Naive thymus-derived CD4-positive, alpha-beta T cell (primary cell): ENCODE measurements at regions not wholly inside any gene's neighbourhood (a gene's known extent, or its start where the extent isn't known, plus 50 kb on each side); places are given as distances from the start of the nearest gene placed in this dataset.
"Not testable (repeated sequence)": the region's sequence is repeated elsewhere in the genome, so short reads cannot be mapped to it uniquely, and the experiment has no call there.

Experiments used
- ATAC-seq: fragments of 150-1000 bp; cut with Tn5 transposase; 2 replicates; pipeline ENCODE4 v1.10.0; 2021; ENCODE audit warnings: mild to moderate bottlenecking, moderate library complexity
- CTCF ChIA-PET: fragments of 350-600 bp; sonication (Branson Sonifier 250); formaldehyde crosslinking; loops from one replicate; lab custom pipeline; 2021; ENCODE audit warnings: antibody characterized with exemption; lab: Charles Lee
- POLR2A ChIA-PET: fragments of 350-600 bp; sonication (Branson Sonifier 250); formaldehyde crosslinking; loops from one replicate; lab custom pipeline; 2021; ENCODE audit warnings: antibody characterized with exemption, inconsistent platforms; lab: Charles Lee
- DNase-seq, 9 donors: peaks; one replicate each; pipeline versions ENCODE4 v3.0.0 to v3.0.0-alpha.2; 2020 to 2022; ENCODE audit warnings: mixed read lengths in 1 of 9
- H3K27ac ChIP-seq: one replicate; pipeline ENCODE4 v1.7.0; 2013; ENCODE audit warnings: mild to moderate bottlenecking, low read depth, low read length, moderate library complexity
- H3K27me3 ChIP-seq, 2 donors: one replicate each; pipeline ENCODE4 v1.7.0; 2013; ENCODE audit warnings: low read length in 2 of 2, mild to moderate bottlenecking in 2 of 2, moderate library complexity in 2 of 2; ENCODE audit not compliant: control insufficient read depth in 2 of 2, insufficient read depth in 2 of 2
- H3K36me3 ChIP-seq, 3 experiments: 1 replicate in 2 of 3; 2 replicates in 1 of 3; pipeline ENCODE4 v1.7.0; 2013; ENCODE audit warnings: low read length in 3 of 3, mild to moderate bottlenecking in 3 of 3, moderate library complexity in 1 of 3; ENCODE audit not compliant: insufficient read depth in 3 of 3, control insufficient read depth in 2 of 3
- H3K4me1 ChIP-seq, 2 donors: one replicate each; pipeline ENCODE4 v1.7.0; 2013; ENCODE audit warnings: low read length in 2 of 2, mild to moderate bottlenecking in 2 of 2, moderate library complexity in 1 of 2; ENCODE audit not compliant: control insufficient read depth in 2 of 2, insufficient read depth in 2 of 2
- H3K4me3 ChIP-seq: 2 replicates; pipeline ENCODE4 v1.7.0; 2013; ENCODE audit warnings: mild to moderate bottlenecking, low read length
- H3K9me3 ChIP-seq, 3 experiments: 1 replicate in 2 of 3; 2 replicates in 1 of 3; pipeline ENCODE4 v1.7.0; 2013; ENCODE audit warnings: low read length in 3 of 3; ENCODE audit not compliant: control insufficient read depth in 2 of 3
- H3K27ac Mint-ChIP-seq, 9 donors: one replicate each; pipeline ENCODE4 v1.8.0; 2020 to 2022; ENCODE audit warnings: mixed read lengths in 9 of 9, mild to moderate bottlenecking in 8 of 9, moderate library complexity in 5 of 9, inconsistent platforms in 2 of 9
- H3K27me3 Mint-ChIP-seq, 5 donors: one replicate each; pipeline ENCODE4 v1.8.0; 2021 to 2022; ENCODE audit warnings: mixed read lengths in 5 of 5, mild to moderate bottlenecking in 1 of 5
- H3K36me3 Mint-ChIP-seq, 5 donors: one replicate each; pipeline ENCODE4 v1.8.0; 2020 to 2022; ENCODE audit warnings: mixed read lengths in 5 of 5, mild to moderate bottlenecking in 3 of 5, inconsistent platforms in 1 of 5
- H3K4me1 Mint-ChIP-seq, 7 donors: one replicate each; pipeline ENCODE4 v1.8.0; 2020 to 2022; ENCODE audit warnings: mixed read lengths in 7 of 7, mild to moderate bottlenecking in 3 of 7, inconsistent platforms in 1 of 7
- H3K4me3 Mint-ChIP-seq, 10 donors: one replicate each; pipeline ENCODE4 v1.8.0; 2020 to 2022; ENCODE audit warnings: mild to moderate bottlenecking in 10 of 10, mixed read lengths in 10 of 10, moderate library complexity in 6 of 10, inconsistent platforms in 2 of 10
- H3K9me3 Mint-ChIP-seq, 11 donors: one replicate each; pipeline ENCODE4 v1.8.0; 2020 to 2022; ENCODE audit warnings: mixed read lengths in 11 of 11, mild to moderate bottlenecking in 4 of 11, inconsistent platforms in 1 of 11, moderate library complexity in 1 of 11
- intact Hi-C, 2 donors: fragments of 100-400 bp; cut with micrococcal nuclease; formaldehyde crosslinking; loops; one replicate each; pipeline ENCODE4 v1.15.1; 2023

DNA sequence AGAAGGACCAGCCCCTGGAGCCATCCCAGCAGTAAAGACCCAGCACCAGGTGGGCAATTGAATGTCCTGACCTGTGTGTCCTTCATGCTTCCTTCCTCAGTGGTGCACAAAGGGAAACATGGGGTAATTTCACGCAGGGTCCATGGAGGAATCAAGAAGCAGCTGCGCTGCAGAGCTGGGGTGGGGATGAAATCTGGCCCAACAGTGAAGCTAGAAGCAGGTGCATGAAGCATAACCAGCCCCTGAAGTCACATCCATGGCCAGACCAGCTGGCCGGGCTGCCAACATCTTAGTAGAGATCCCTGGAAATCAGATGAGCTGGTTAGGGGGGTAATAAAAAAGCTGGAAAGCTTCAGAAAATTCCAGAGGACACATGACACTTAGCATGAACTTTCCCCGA, 646.7 kb upstream of the DEFB115 start:
- no peak overlapping the region for H3K27ac ChIP-seq
- H3K27ac Mint-ChIP-seq, result no peak overlapping the region

DNA sequence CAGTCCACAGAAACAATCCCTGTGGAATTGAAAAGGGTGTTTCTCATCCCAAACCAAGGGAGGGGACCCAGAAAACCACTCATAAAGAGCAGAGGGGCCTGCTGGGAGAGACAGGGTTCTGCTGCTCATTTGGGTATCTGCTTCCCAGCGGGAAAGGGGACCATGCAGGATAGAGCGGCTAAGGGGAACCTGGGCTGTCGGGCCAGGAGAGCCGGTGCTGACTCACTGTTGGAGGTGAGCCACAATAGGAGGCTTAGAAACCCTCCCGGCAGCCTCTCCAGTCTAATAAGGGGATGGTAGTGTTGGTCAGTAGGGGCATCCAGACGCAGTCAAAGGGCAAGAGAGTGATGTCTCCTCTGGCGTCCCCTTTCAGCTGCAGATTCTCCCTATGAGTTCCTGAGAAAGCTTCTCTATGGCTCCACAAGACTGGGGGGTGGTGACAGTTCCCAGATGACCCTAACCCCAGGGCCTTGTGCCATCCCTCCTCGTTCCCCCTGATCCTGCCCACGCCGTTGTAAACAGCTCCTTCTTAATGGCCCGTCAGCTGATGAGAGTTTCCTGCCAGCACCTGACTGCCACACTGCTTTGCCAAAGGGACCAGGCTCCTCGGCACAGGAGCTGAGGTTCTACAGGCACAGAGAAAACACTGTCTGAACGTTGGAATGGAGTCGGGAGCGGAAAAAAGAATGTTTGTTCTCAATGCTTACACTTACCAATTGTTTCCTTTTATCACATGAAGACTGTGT, 646.1 kb upstream of the DEFB115 start:
- Mint-ChIP-seq H3K27me3 (no peaks in the 10 kb centered on the region), H3K4me1 (peaks cover 0 to 3% (median 0%) of the 10 kb centered on the region in 7 donors), H3K4me3 (no peak overlapping the region), H3K9me3 (peaks cover 0 to 54% (median 12%) of the 10 kb centered on the region in 11 donors), H3K36me3 (peaks cover 0 to 4% (median 0%) of the 10 kb centered on the region in 5 donors), H3K27ac (no peak overlapping the region)
- CTCF ChIA-PET, result no interaction called here
- H3K9me3 ChIP-seq, result peaks cover 0 to 6% (median 0%) of the 10 kb centered on the region in 3 experiments
- no peaks in the 10 kb centered on the region for H3K36me3 ChIP-seq
- no peaks in the 10 kb centered on the region for H3K4me1 ChIP-seq
- no peaks in the 10 kb centered on the region for H3K27me3 ChIP-seq
- POLR2A ChIA-PET, result no interaction called here
- ATAC-seq (no peak), DNase-seq (no peak)
- no peak overlapping the region for H3K27ac ChIP-seq
- no peak overlapping the region for H3K4me3 ChIP-seq
- intact Hi-C loops, result no loop called here

More for the DNA sequence above, 646.7 kb upstream of the DEFB115 start:
- no peak overlapping the region for H3K4me3 Mint-ChIP-seq
- H3K4me1 Mint-ChIP-seq, result peaks cover 0 to 3% (median 0%) of the 10 kb centered on the region in 7 donors
- H3K9me3 Mint-ChIP-seq, result peaks cover 0 to 61% (median 16%) of the 10 kb centered on the region in 11 donors
- POLR2A ChIA-PET, result no interaction called here
- no peak for ATAC-seq
- no peaks in the 10 kb centered on the region for H3K36me3 ChIP-seq
- no peaks in the 10 kb centered on the region for H3K4me1 ChIP-seq
- H3K4me3 ChIP-seq, result no peak overlapping the region
- H3K36me3 Mint-ChIP-seq, result peaks cover 0 to 4% (median 0%) of the 10 kb centered on the region in 5 donors
- H3K27me3 ChIP-seq, result no peaks in the 10 kb centered on the region
- no peaks in the 10 kb centered on the region for H3K27me3 Mint-ChIP-seq
- no peak for DNase-seq
- peaks cover 0 to 6% (median 4%) of the 10 kb centered on the region in 3 experiments for H3K9me3 ChIP-seq
- CTCF ChIA-PET, result no interaction called here
- intact Hi-C loops, result no loop called here

DNA sequence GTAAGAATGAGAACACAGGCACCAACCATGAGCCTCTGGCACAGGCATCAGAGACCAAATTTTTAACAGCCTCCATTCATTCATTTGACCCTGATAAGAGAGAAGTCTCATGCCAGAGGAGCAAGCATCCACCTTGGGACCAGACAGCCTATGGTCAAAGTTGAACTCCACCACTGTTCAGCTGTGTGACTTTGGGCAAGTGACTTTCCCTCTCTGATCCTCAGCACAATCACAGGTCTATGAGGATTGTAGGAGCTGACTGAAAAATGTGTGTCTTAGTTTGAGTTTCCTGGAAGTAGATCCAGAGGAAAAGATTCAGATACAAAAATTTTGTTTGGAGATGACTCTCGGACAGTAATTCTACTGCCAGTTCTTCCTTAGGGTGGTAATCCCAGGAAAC, 645.1 kb upstream of the DEFB115 start:
- Histone ChIP-seq H3K27me3 (no peaks in the 10 kb centered on the region), H3K36me3 (no peaks in the 10 kb centered on the region), H3K27ac (no peak overlapping the region), H3K4me3 (no peak overlapping the region), H3K4me1 (no peaks in the 10 kb centered on the region), H3K9me3 (peaks cover 0 to 6% (median 0%) of the 10 kb centered on the region in 3 experiments)
- CTCF ChIA-PET, result no interaction called here
- Mint-ChIP-seq H3K27me3 (no peaks in the 10 kb centered on the region), H3K4me3 (no peak overlapping the region), H3K9me3 (peaks cover 0 to 49% (median 13%) of the 10 kb centered on the region in 11 donors), H3K27ac (no peak overlapping the region), H3K36me3 (peaks cover 0 to 4% (median 0%) of the 10 kb centered on the region in 5 donors), H3K4me1 (peaks cover 0 to 3% (median 0%) of the 10 kb centered on the region in 7 donors)
- ATAC-seq (no peak), DNase-seq (no peak)
- intact Hi-C loops, result no loop called here
- POLR2A ChIA-PET, result no interaction called here

DNA sequence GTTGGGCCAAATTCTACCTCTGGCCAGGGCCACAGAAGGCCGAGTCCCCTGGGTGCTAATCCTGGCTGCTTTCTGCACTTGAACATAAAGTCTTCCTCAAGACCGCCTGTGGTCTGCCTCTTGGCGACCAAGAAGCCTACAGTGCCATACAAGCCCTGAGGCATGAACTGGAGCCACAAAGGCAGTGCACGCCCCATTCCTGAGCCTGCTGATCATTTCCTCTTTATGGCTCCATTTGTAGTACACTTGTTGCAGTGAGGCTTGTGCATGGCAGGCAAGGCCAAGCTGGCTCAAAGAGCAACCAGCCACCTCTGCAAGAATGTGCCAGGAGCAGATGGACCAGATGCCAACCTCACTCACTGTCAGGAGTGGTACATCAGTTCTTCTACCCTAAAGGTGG, 636.1 kb upstream of the DEFB115 start:
- H3K36me3 Mint-ChIP-seq, H3K4me1 ChIP-seq, H3K27me3 ChIP-seq, POLR2A ChIA-PET, H3K9me3 ChIP-seq, intact Hi-C loops, H3K4me3 Mint-ChIP-seq, H3K27me3 Mint-ChIP-seq, H3K27ac Mint-ChIP-seq, ATAC-seq, H3K27ac ChIP-seq, CTCF ChIA-PET, H3K36me3 ChIP-seq, H3K4me3 ChIP-seq, DNase-seq, H3K4me1 Mint-ChIP-seq: not testable (repeated sequence)
- peaks cover 0 to 31% (median 7%) of the 10 kb centered on the region in 11 donors for H3K9me3 Mint-ChIP-seq

DNA sequence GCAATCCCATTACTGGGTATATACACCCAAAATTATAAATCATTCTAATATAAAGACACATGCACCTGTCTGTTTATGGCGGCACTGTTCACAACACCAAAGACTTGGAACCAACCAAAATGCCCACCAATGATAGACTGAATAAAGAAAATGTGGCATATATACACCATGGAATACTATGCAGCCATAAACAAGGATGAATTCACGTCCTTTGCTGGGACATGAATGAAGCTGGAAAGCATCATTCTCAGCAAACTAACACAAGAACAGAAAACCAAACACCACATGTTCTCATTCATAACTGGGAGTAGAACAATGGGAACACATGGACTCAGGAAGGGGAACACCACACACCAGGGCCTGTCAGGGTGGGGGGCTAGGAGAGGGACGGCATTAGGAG, 633.2 kb upstream of the DEFB115 start:
- H3K4me3 ChIP-seq, H3K9me3 ChIP-seq, CTCF ChIA-PET, H3K36me3 ChIP-seq, POLR2A ChIA-PET, intact Hi-C loops, H3K4me1 Mint-ChIP-seq, H3K36me3 Mint-ChIP-seq, H3K4me1 ChIP-seq, H3K27ac ChIP-seq, H3K27ac Mint-ChIP-seq, H3K4me3 Mint-ChIP-seq, DNase-seq, H3K27me3 ChIP-seq, ATAC-seq, H3K27me3 Mint-ChIP-seq: not testable (repeated sequence)
- peaks cover 0 to 27% (median 10%) of the 10 kb centered on the region in 11 donors for H3K9me3 Mint-ChIP-seq

DNA sequence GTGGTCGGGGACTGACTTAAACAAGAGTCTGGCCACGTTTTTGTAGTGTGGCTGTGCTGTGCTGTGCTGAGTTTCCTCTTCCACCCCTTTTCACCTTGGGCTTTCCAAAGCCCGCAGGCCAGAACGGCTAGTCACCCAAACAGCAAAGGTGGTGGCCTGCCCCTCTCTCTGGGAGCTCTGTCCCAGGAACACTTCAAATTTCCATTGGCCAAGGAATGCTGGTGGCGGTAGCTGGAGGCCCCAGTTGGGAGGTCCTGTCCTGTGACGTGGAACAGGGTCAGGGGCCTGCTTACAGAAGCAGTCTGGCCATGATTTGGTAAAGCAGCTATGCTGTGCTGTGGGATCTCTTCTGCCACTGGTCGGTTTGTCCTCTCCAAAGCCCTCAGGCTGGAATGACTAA, 628.1 kb upstream of the DEFB115 start:
- POLR2A ChIA-PET, DNase-seq, H3K4me3 Mint-ChIP-seq, ATAC-seq, H3K27me3 ChIP-seq, H3K9me3 ChIP-seq, H3K36me3 Mint-ChIP-seq, CTCF ChIA-PET, H3K27me3 Mint-ChIP-seq, H3K4me1 ChIP-seq, H3K4me3 ChIP-seq, H3K4me1 Mint-ChIP-seq, intact Hi-C loops, H3K36me3 ChIP-seq, H3K27ac Mint-ChIP-seq, H3K27ac ChIP-seq: not testable (repeated sequence)
- H3K9me3 Mint-ChIP-seq, result peaks cover 0 to 45% (median 14%) of the 10 kb centered on the region in 11 donors

DNA sequence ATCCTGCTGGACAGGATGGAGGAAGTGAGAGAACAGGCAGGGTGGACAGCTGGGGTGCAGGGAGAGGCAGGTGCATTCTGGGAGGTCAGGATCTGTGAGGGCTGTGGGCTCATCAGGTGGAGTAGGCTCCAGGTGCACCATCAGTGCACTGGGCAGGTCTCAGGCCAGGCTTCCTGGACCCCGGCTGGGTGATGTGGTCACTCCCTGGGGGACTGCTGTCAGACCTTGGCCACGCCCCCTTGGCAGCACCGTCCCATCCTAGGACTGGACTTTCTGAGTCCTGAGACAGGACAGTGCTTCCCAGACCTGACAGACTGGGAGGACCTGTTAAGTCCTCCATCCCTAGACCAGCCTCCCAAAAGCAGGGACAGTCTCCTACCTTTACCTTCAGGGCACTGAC, 626.7 kb upstream of the DEFB115 start:
- CTCF ChIA-PET, result no interaction called here

More for the DNA sequence above, 626.7 kb upstream of the DEFB115 start:
- DNase-seq (no peak), ATAC-seq (no peak)
- H3K36me3 ChIP-seq, result no peaks in the 10 kb centered on the region
- POLR2A ChIA-PET, result no interaction called here
- no peaks in the 10 kb centered on the region for H3K4me1 ChIP-seq
- H3K4me3 ChIP-seq, result no peak overlapping the region
- Mint-ChIP-seq H3K9me3 (peaks cover 0 to 42% (median 14%) of the 10 kb centered on the region in 11 donors), H3K4me3 (no peak overlapping the region), H3K4me1 (no peaks in the 10 kb centered on the region), H3K27ac (no peak overlapping the region), H3K27me3 (no peaks in the 10 kb centered on the region), H3K36me3 (no peaks in the 10 kb centered on the region)
- intact Hi-C loops, result no loop called here
- no peaks in the 10 kb centered on the region for H3K27me3 ChIP-seq
- H3K27ac ChIP-seq, result no peak overlapping the region
- no peaks in the 10 kb centered on the region for H3K9me3 ChIP-seq
